ENCODE measurements at regions not wholly inside any gene's neighbourhood (a gene's known extent, or its start where the extent isn't known, plus 50 kb on each side); places are given as distances from the start of the nearest gene placed in this dataset.

DNA sequence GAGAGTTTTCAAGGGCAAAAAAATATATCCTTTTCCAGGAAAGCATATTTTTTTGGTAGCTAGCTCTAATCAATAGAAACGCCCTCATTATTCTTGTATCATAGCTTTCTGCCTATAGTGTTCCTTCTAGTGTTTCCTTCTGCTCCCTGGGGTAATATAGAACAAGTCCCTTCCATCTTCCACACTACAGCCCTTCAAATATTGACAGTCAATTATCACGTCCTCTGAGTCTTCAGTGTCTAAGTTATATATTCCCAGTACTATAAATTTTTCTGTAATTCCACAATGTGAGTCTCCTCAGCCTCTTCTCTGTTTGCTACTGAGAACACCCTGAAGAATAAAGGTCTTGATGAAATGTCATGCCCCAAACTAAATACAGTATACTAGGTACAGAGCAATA lies 1088.0 kb upstream of the PCDH7 start:
- no peaks in the 10 kb centered on the region for H4K20me1 ChIP-seq (ENCODE audit: insufficient read depth)
- in situ Hi-C loops (cut with MboI): no loop called here
- H3K4me3 ChIP-seq: no peak overlapping the region
- no peaks in the 10 kb centered on the region for H3F3A ChIP-seq (ENCODE audit: insufficient read depth)
- H3K79me2 ChIP-seq (ENCODE audit: insufficient read depth): no peaks in the 10 kb centered on the region
- WGBS, 2 experiments (ENCODE audit: low coverage in 1 of 2, low lambda C conversion rate in 2 of 2, missing lambda C conversion rate in 2 of 2): 7 to 9% methylated on average over 2 of the region's 2 CpGs
- DNase-seq: no peak
- H3K36me3 ChIP-seq (ENCODE audit: low read depth): no peaks in the 10 kb centered on the region
- TF ChIP-seq EZH2 (IDR thresholded peaks at IDR 0.05; ENCODE audit: insufficient read depth, poor library complexity, severe bottlenecking) (no peak), EZH2phosphoT487 (IDR thresholded peaks at IDR 0.05; ENCODE audit: insufficient read depth, low read depth) (no peak)
- H3K9me2 ChIP-seq (ENCODE audit: insufficient read depth): no peaks in the 10 kb centered on the region
- no peak overlapping the region for H3K4me2 ChIP-seq (ENCODE audit: unreplicated experiment)
- H3K9me3 ChIP-seq (ENCODE audit: low read depth): no peaks in the 10 kb centered on the region
- H3K27me3 ChIP-seq (replicated peaks; ENCODE audit: insufficient read depth): no peaks in the 10 kb centered on the region
- no peak overlapping the region for H3K9ac ChIP-seq
- no peak overlapping the region for H2AFZ ChIP-seq
- H3K4me1 ChIP-seq (ENCODE audit: insufficient read depth): no peaks in the 10 kb centered on the region
- no peak overlapping the region for H3K27ac ChIP-seq

DNA sequence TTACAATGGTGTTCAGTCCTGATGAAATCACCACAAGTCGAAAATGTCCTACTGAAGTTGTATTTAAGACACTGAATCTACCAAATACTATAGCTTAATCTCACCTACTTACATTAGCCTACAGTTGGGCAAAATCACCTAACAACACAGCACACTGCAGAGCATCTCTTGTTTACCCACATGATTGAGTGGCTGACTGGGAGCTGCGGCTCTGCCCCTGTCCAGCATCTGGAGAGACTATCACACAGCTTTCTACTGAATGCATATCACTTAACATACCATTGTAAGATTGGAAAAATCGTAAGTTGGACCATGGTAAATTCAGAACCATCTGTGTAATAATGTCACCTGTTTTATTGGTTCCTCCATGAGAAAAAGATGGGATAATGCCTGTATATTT lies 1083.2 kb upstream of the PCDH7 start:
- TF ChIP-seq EZH2 (IDR thresholded peaks at IDR 0.05; ENCODE audit: insufficient read depth, poor library complexity, severe bottlenecking) (no peak), EZH2phosphoT487 (IDR thresholded peaks at IDR 0.05; ENCODE audit: insufficient read depth, low read depth) (no peak)
- Histone ChIP-seq H3K9me2 (ENCODE audit: insufficient read depth) (no peaks in the 10 kb centered on the region), H3K9me3 (ENCODE audit: low read depth) (no peaks in the 10 kb centered on the region), H3K79me2 (ENCODE audit: insufficient read depth) (no peaks in the 10 kb centered on the region), H3K4me2 (ENCODE audit: unreplicated experiment) (no peak overlapping the region), H3K4me3 (no peak overlapping the region), H3K36me3 (ENCODE audit: low read depth) (no peaks in the 10 kb centered on the region), H4K20me1 (ENCODE audit: insufficient read depth) (no peaks in the 10 kb centered on the region), H3K27ac (no peak overlapping the region), H2AFZ (no peak overlapping the region), H3F3A (ENCODE audit: insufficient read depth) (no peaks in the 10 kb centered on the region), H3K9ac (no peak overlapping the region), H3K4me1 (ENCODE audit: insufficient read depth) (no peaks in the 10 kb centered on the region), H3K27me3 (replicated peaks; ENCODE audit: insufficient read depth) (no peaks in the 10 kb centered on the region)
- in situ Hi-C loops (cut with MboI): no loop called here
- 15 to 19% methylated on average over 3 of the region's 3 CpGs for WGBS, 2 experiments (ENCODE audit: low coverage in 1 of 2, low lambda C conversion rate in 2 of 2, missing lambda C conversion rate in 2 of 2)
- DNase-seq: no peak

DNA sequence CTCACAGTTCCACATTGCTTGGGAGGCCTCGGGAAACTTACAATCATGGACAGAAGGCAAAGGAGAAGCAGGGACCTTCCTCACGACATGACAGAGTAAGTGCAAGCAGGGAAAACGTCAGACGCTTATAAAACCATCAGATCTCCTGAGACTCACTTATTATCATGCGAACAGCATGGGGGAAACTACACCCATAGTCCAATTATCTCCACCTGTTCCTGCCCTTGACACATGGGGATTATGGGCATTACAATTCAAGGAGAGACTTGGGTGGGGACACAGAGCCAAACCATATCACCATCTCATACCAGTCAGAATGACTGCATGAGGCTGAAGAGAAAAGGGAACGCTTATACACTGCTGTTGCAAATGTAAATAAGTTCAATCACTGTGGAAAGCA lies 1066.9 kb upstream of the PCDH7 start:
- Histone ChIP-seq H3K36me3 (ENCODE audit: low read depth) (no peaks in the 10 kb centered on the region), H3K9ac (no peak overlapping the region), H3K4me1 (ENCODE audit: insufficient read depth) (no peaks in the 10 kb centered on the region), H3K4me3 (no peak overlapping the region), H3F3A (ENCODE audit: insufficient read depth) (no peaks in the 10 kb centered on the region), H3K9me3 (ENCODE audit: low read depth) (no peaks in the 10 kb centered on the region), H3K27me3 (replicated peaks; ENCODE audit: insufficient read depth) (no peaks in the 10 kb centered on the region), H4K20me1 (ENCODE audit: insufficient read depth) (no peaks in the 10 kb centered on the region), H3K9me2 (ENCODE audit: insufficient read depth) (no peaks in the 10 kb centered on the region), H3K27ac (no peak overlapping the region), H3K79me2 (ENCODE audit: insufficient read depth) (no peaks in the 10 kb centered on the region), H2AFZ (no peak overlapping the region), H3K4me2 (ENCODE audit: unreplicated experiment) (no peak overlapping the region)
- in situ Hi-C loops (cut with MboI): no loop called here
- no peak for DNase-seq
- TF ChIP-seq EZH2phosphoT487 (IDR thresholded peaks at IDR 0.05; ENCODE audit: insufficient read depth, low read depth): no peak
- TF ChIP-seq EZH2 (IDR thresholded peaks at IDR 0.05; ENCODE audit: insufficient read depth, poor library complexity, severe bottlenecking): no peak
- 21 to 30% methylated on average over 6 of the region's 6 CpGs for WGBS, 2 experiments (ENCODE audit: low coverage in 1 of 2, low lambda C conversion rate in 2 of 2, missing lambda C conversion rate in 2 of 2)

DNA sequence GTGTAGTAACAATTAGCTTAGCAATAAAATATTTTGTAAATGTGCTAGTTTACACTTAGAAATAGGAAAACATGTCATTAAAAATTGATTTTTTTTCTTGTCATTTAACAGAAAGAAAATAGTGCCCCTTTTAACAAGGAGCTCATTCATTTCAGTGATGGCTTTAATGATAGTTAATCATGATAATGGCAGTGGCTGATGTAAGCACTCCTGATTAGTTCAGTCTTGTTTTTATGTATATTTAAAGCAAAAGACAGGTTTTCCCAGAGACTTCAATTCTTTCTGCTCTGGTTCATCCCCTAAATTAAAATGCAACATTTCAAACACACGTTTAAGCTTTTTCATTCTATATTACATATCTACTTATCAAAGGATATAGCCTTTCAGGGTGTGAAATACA lies 1039.5 kb upstream of the PCDH7 start:
- in situ Hi-C loops (cut with MboI): no loop called here
- H3F3A ChIP-seq (ENCODE audit: insufficient read depth): no peaks in the 10 kb centered on the region
- H3K27ac ChIP-seq: no peak overlapping the region
- no peaks in the 10 kb centered on the region for H3K9me2 ChIP-seq (ENCODE audit: insufficient read depth)
- no peaks in the 10 kb centered on the region for H3K9me3 ChIP-seq (ENCODE audit: low read depth)
- H3K9ac ChIP-seq: no peak overlapping the region
- no peaks in the 10 kb centered on the region for H3K36me3 ChIP-seq (ENCODE audit: low read depth)
- H3K27me3 ChIP-seq (replicated peaks; ENCODE audit: insufficient read depth): no peaks in the 10 kb centered on the region
- H3K79me2 ChIP-seq (ENCODE audit: insufficient read depth): no peaks in the 10 kb centered on the region
- no peaks in the 10 kb centered on the region for H3K4me1 ChIP-seq (ENCODE audit: insufficient read depth)
- no peak for DNase-seq
- no peak overlapping the region for H3K4me2 ChIP-seq (ENCODE audit: unreplicated experiment)
- no peak overlapping the region for H3K4me3 ChIP-seq
- no peak for TF ChIP-seq EZH2phosphoT487 (IDR thresholded peaks at IDR 0.05; ENCODE audit: insufficient read depth, low read depth)
- no peaks in the 10 kb centered on the region for H4K20me1 ChIP-seq (ENCODE audit: insufficient read depth)
- no peak overlapping the region for H2AFZ ChIP-seq
- WGBS, 2 experiments (ENCODE audit: low coverage in 1 of 2, low lambda C conversion rate in 2 of 2, missing lambda C conversion rate in 2 of 2): 2 to 6% methylated on average over 1 of the region's 1 CpG

DNA sequence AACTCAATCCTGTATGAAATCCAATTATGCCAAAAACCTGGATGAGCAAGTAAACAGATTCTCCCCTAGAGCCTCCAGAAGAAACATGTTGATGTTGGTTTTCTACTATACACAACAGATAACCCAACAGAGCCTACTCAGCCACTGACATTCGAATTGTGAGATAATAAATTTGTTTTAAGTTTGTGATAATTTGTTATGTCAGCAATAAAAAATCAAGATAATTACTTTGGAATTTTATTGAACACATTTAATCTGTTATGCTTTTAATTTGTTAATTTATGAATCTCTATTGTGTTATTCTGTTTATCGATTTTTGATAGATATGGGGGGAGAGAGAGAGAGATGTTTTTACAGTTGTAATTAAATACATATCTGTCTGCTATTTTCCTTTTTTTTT lies 1016.1 kb upstream of the PCDH7 start:
- H3K36me3 ChIP-seq (ENCODE audit: low read depth): no peaks in the 10 kb centered on the region
- no peak overlapping the region for H3K4me2 ChIP-seq (ENCODE audit: unreplicated experiment)
- H4K20me1 ChIP-seq (ENCODE audit: insufficient read depth): no peaks in the 10 kb centered on the region
- H3K4me3 ChIP-seq: no peak overlapping the region
- H3K9me3 ChIP-seq (ENCODE audit: low read depth): peaks cover 5% of the 10 kb centered on the region
- no peaks in the 10 kb centered on the region for H3K4me1 ChIP-seq (ENCODE audit: insufficient read depth)
- no peaks in the 10 kb centered on the region for H3F3A ChIP-seq (ENCODE audit: insufficient read depth)
- no peaks in the 10 kb centered on the region for H3K79me2 ChIP-seq (ENCODE audit: insufficient read depth)
- 16% methylated on average over 2 of the region's 2 CpGs for WGBS, 2 experiments (ENCODE audit: low coverage in 1 of 2, low lambda C conversion rate in 2 of 2, missing lambda C conversion rate in 2 of 2)
- H3K27ac ChIP-seq: no peak overlapping the region
- in situ Hi-C loops (cut with MboI): no loop called here
- no peaks in the 10 kb centered on the region for H3K9me2 ChIP-seq (ENCODE audit: insufficient read depth)
- H3K27me3 ChIP-seq (replicated peaks; ENCODE audit: insufficient read depth): no peaks in the 10 kb centered on the region
- no peak overlapping the region for H3K9ac ChIP-seq
- DNase-seq: no peak
- TF ChIP-seq EZH2phosphoT487 (IDR thresholded peaks at IDR 0.05; ENCODE audit: insufficient read depth, low read depth) (no peak), EZH2 (IDR thresholded peaks at IDR 0.05; ENCODE audit: insufficient read depth, poor library complexity, severe bottlenecking) (no peak)
- no peak overlapping the region for H2AFZ ChIP-seq
